GM19025 (cell line): ENCODE measurements at regions not wholly inside any gene's neighbourhood (a gene's known extent, or its start where the extent isn't known, plus 50 kb on each side); places are given as distances from the start of the nearest gene placed in this dataset.
A peak's percentile ranks its signal among the peaks of the same experiment; 100 is the strongest.

Experiments
- ATAC-seq: cut with Tn5 transposase; IDR thresholded peaks from one replicate; pipeline ENCODE4 v1.9.1; 2021; ENCODE audit warnings: mild to moderate bottlenecking, low read depth, moderate library complexity; ENCODE audit not compliant: unreplicated experiment

DNA sequence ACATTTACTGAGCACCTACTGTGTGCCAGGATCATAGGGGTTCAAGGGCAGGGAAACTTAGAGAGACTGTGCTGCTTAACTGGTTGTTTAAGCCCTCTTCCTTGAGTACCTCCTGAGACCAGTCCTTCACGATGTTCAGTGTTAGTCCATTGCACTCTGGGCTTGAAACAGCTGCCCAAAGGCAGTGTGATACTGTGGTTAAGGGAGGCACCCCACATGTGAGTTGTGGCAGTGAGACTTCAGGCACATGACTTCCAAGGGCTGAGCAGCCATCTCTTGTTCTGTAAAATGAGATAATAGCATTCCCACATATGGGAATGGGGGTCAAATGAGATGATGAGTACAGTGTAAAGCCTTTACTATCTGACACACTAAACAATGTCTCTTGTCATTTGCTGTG lies 75.1 kb downstream of the LINGO1 start:
- ATAC-seq, result no peak

DNA sequence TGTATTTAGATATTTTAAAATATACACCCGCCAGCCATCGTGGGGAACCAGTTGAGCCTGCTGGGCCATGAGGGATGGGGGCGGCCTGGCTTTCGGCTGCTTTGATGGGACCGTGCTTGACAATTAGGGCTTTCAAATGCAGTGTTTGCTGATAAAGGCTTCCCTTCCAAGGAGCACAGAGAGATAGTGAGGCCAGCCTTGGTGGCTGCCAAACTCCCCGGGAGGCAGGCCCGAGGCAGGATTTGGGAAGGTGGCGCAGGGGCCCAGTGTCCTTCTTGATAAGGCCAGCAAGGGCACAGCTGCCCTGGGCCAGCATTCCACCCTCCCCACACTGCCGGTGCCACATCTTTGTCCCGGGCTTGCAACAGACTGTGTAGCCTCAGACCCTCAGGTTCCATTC lies 75.6 kb downstream of the LINGO1 start:
- ATAC-seq, result no peak

DNA sequence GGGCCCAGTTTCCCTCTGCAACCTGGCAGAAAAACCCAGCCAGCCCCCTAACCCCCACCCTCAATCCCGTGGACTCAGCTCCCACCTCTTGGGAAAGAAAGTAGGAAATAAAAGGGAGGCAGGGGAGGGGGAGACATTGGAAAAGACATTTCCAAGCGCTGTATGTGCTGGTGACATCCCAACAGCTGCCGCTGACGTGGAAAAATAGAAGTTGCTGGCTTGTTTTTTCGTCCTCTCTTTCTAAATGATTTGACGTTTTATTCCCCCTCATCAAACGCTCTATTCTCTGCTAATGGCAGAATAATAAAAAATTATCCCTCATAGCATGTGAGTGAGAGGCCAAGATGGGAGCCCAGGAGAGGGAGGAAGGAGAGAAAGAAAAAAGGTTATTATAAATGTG lies 76.1 kb downstream of the LINGO1 start:
- no peak for ATAC-seq

DNA sequence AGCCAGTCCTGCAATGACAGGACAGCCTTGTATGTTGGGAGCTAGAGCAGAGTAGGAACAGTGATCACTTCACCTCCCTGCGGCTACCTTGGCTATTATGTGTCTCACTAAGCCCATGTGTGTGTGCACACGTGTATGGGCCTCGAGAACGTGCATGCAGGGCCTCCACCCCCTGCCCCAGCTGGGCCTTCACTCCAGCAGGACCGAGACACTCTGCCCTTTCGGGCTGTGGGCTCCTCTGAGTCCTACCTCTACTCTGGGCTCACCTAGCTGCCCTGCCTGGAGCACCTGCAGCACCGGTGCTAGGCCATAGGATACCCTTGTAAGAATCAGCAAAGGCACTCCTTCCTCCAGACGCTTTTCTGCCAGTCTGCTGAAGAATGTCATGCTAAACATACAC lies 77.5 kb downstream of the LINGO1 start:
- ATAC-seq, result no peak

DNA sequence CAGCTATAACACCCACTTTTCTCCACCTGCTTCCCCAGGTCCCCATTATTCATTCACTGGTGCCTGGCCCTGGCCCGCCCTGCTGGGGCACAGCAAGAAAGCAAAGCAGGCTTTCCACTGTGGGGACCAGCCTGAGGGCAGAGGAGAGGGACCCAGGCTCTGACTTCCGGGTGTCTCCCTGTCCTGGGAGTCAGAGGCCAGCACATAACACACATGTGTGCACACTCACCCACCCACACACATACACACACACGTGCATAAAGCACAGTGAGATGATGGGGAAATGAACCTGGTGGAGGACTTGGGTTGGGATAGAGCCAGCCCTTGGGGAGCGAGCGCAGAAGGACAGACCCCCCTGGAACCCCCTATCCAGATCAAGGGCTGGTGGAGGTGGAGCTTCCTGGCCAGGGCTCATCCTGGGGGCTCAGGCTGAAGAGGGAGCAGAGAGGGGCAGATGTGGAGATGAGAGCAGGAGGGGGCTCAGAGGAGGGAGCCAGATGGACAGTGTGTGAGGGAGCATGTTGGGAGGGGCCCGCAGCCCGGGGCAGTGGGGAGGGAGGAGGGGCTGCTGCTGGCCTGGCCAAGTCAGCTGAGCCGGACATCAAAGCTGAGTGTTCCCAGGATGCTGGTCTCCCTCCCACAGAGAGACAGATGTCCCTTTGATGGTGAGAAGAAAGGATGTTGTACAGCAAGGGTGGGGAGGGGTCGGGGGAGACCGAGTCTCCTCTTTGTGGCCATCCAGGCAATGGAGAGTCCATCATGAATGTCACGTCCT lies 78.2 kb downstream of the LINGO1 start:
- ATAC-seq, result no peak

DNA sequence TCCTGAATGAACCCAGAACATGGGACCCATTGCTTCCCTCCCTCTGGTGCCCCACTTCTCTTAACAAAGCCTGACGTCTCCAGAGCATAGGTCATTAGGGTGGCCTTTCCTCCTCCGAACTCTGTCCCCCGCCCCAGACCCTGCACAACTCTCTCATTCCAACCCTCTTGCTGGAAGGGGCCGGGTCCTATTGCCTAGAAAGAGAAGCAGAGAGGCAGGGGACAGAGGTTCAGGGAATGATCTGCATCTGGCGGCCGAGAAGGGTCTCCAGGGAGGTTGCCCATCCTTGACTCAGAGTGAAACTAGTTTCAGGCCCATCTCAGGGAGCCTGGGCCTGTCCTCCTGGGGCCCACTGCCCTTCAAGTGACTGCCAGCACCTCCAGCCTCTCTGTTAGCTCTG lies 79.0 kb downstream of the LINGO1 start:
- no peak for ATAC-seq

DNA sequence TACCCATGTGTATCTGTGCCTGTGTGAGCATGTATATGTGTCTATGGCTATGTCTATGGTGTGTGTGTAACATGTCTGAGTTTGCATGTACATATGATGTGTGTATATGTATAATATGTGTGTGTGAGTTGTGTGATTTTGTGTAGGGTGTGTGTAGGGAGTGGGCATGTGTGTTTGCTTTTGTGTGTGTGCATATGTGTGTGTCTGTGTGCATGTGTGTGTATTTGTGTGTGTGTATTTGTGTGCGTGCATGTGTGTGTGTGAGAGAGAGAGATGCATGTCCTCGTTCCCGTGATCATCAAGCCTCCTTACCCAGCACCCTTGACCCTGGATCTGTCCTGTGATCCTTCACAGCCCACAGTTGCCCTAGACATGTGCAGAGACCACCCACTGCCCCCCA lies 79.5 kb downstream of the LINGO1 start:
- ATAC-seq, result no peak

DNA sequence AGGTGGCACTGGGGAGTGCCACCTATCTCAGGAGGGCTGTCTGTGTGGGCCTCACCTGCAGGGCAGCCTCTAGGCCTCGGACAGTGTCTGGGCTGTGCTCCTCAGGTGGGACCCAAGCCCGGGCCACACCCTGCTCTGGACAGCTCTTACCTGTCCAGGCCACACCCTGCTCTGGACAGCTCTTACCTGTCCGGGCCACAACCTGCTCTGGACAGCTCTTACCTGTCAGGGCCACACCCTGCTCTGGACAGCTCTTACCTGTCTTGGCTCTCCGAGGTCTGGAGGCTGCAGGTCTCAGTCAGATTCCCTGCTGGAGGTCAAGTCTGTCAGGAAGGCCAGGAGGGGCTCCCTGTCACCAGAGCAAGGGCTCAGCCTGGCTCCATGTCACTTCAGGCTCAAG lies 80.6 kb downstream of the LINGO1 start:
- no peak for ATAC-seq

DNA sequence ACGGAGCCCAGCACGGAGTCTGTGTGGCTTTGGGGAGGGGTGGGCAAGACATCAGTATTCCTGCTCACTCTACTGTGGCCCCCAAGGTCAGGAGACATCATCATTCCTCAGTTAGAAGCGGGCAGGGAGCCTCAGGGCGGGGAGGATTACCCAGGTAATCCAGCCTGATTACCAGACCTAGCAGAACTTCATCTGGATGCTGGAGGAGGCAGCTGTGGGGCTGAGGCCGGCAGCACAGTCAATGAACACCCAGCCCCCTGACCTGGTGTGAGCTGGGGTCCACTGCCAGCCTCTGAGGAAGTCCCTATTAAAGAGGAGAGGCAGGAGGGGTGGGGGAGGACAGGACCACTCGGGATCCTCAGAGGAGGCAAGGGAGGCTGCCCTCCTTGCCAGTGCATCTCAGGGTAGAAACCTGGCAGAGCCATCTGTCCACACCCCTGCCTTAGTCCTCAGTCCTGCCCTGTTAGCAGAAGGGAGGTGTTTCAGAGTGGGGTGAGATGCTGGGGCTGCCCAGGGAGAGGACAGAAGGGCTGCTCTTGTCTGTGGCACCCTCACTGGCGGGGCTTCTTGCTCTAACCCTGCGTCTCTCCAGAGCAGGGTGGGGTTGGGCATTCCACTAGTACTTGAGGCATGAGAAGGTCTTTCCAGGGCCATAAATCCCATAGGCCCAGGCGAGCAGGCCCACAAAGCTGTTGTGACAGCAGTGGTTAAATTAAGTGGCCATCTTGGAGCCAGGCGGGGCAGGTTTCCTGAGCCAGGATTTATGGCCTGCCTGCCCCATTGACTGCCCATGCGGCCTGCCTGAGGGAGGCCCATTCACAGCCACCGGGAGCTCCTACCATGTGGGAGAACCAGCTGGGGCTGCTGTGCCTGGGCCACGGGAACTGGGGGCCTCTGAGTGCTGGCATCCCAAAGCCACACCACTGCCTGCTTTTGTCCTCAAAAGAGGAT lies 82.1 kb downstream of the LINGO1 start:
- ATAC-seq, result no peak

DNA sequence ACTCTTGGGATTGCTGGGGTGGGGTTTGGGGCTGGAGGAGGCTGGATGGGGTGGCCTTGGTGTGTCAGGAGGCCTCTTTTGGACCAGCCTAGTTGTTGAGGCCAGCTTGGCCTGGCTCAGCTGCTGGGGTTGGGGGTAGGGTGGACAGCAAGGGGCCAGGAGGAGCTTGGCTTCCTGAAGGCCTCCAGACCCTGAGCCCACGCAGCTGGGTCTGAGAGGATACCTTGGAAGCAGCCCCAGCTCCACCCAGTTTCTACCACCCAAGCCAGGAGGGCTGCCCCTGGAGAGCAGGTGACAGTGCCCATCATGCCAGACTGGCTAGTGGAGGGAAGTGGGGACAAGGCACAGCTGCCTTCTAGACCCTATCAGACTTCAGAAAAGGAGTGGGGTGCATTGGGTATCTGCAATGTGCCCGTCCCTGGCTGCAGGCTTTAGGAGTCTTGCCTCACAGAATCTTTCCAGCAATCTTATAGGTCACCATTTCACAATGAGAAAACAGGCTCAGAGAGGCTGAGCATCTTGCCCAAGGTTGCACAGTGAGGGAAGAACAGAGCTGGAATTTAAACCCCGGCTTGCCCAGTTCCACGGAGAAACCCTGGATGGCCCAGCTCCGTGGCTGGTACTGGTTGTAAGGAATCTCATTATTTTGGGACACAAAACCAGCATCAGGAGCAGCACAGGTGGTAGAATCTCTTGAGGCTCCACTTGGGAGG lies 83.0 kb downstream of the LINGO1 start:
- no peak for ATAC-seq

DNA sequence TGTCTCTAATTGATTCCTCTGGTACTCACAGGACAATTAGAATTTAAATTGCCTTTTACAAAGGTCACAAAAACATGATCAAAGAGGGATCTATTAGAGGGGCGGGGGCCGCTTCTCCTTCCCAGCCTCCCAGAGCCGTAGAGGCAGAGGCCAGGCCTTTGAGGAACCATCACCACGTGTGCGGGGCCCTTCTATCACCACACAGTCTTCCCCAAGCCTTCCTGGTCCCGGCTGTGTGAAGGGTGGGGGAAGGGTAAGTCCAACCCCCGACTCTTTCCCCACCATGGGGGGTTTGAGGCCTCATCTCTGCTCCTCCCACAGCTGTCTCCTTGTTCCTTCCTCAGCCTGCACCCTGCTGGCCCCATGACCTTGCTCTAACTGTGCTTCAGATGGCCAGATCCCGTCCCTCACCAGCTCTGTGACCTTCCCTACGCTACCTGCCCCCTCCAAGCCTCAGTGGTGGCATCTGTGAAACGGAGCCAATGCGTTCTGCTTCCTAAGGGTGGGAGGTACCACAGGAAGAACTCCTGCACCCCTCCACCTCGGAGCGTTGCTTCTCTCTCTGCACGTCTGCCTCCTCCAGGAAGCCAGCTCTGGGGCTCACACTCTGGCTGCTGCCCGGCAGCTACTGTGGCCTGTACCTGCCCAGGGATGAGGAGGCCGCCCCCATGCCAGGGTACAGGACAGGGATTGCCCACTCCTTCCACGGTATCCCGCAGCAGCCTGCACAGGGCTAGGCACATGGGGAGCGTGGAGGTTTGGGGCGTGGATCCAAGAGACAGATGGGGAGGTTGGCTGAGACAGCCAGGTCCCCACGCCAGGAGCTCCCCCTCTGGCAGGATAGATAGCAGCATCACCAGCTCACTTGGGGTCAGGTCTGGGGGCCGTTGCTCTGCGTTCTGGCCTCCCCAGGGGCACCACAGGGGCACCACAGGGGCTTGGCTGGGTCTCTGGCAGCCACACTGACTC lies 83.8 kb downstream of the LINGO1 start:
- ATAC-seq, result no peak

DNA sequence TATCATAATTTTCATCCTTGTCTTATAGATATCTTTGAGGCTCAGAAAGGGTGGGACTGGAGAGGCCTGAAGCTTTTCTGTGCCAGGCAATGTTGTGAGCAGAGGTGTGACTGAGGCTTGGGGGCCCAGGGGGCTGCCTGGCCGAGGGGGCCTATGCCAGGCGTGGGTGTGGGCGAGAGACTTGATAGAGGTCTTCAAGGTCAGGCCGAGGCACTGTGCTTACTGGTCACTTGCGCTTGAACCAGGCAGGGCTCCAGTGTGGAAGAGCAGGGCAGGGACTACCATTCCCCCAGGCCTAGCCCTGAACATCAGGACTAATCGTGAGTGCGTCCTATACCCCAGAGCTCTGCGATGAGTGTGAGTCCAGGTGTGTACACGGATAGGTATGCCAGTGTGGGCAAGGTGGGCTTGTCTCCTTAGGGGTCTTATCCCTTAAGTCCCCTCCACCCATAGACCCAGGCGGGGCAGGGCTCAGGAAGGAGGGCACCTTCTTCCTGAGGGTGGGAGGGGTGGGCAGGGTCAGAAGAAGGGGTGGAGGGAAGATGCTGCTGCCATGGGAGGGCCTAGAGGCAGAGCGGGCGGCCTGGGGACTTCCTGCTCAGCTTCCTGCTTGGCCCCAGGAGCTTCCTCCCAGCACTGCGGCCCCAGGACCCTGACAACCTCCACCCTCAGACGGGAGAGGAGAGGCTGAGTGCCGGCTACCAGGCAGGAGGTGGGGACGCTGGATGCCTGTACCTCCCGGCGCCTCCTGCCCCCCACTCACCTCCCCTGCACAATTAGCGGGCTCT lies 84.7 kb downstream of the LINGO1 start:
- ATAC-seq, result no peak

DNA sequence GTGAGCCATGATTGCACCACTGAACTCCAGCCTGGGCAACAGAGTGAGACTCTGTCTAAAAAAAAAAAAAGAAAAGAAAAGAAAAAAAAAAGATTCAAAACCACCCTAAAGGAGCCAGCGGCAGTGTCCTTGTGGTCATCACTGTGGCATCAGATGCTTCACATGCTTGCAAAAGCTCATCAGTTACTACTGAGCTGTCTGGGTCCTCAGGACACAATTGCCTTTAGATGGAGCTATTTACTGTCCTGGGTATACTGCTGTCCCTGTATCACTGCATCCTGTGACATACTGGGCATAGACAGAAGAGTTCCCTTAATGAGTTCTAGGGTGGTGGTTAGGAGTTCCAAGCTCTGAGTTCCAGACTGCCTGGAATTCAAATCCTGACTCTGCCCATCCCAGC lies 85.8 kb downstream of the LINGO1 start:
- ATAC-seq, result no peak

DNA sequence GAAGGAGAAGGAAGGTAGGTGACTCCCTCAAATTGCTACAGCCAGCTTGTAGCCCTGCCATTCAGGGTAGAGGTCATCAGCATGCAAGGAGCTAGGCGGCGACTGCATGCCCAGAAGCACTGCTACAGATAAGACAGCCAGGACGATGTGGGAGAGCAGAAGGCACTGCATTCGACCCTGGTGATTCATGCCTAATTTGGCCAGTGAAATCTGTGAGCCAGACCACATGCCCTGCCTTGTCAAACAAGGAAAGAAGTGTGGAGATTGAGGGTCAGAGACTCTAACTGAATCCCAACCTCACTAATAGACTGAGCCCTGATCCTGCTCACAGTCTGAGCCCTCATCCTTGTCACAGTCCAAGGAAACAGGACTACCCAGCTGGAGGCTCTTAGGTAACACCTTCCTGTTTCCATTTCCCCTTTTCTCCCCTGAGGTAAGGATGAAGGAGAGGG lies 86.6 kb downstream of the LINGO1 start:
- no peak for ATAC-seq

DNA sequence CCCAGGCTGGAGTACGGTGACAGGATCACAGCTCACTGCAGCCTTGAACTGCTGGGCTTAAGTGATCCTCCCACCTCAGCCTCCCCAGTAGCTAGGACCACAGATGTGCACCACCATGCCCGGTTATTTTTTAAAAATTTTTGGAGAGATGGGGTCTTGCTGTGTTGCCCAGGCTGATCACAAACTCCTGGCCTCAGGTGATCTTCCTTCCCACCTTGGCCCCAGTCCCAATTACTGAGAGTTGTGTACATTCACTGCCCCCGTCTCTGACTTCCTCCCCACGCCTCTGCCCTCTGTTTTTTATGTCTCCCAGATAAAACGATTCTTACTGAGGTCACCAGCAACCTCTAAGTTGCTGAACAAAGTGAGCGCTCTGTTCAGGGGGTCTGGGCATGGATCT lies 87.7 kb downstream of the LINGO1 start:
- no peak for ATAC-seq

DNA sequence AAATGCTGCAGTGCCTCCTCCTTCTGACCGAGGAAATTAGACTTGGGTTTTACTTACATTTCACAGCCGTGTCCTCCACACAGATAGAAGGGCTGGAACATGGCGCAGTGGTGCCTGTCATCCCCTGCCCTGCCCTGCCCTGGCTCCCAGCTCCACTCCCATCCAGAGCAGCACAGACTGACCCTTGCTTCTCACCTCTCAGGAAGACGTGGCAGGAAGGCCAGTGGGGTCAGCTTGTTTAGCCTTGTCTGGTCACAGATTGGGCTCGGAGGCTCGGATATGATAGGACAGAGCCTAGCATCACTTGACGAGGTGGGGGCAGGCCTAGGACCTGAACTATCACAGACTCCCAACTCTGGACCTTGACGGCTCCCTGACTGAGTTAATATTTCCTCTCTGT lies 88.5 kb downstream of the LINGO1 start:
- ATAC-seq, result no peak

DNA sequence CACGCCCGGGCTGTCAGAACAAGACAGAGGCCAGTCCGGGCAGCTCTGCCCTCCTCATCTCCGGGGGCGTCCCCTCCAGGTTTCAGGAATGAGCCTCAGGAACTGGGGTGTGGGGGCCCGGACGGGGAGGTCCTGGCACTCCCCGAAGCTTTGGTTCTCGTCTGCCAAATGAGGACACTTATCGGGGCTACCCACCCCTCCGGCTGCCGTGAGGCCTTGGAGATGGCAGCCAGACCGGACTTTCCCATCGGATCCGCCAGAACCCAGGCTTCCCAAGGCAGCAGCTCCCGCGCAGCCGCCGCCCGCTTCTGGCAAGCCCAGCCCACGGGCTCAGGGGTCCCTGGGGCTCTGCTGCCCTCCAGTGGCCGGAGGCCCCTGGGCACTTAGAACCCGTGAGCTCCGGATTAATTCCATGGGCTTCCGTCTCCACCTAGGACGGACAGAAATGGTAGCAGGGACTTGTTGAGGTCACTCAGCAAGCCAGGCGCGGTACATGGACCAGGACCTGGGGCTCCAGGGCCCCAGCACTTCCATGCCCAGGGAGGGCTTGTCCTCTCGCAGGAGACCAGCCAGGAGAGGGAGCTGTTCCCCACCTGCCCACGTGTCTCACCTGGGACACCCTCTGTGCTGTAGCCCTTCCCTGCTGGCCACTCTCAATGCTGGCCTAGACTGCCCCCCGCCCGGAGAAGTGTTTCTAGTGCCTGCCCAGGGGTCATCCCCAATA lies 89.4 kb downstream of the LINGO1 start:
- ATAC-seq, result peak; percentile 69

DNA sequence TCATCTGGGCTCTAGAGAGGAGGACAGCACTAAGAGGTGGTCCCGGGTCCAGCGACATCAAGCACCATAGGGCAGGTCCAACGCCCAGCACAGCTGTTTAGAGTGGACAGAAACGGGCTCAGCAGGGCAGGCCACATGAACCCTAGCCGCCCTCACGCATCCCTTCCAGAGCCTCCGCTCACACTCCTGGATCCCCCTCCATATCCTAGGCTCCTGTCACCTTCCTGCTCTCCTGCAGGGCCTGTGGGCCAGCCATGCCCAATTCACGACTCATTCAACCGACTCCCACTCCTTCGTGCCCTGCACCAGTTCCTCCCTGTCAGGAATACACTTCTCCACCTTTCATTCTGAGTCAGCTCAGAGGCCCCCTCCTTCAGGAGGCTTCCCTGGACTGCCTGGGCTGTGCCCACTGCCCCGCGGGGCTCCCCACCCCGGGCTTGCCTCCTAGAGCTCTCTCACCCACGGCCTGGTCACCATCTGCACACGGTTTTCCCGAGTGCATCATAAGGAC lies 90.2 kb downstream of the LINGO1 start:
- ATAC-seq, result no peak
